ENCODE measurements at regions not wholly inside any gene's neighbourhood (a gene's known extent, or its start where the extent isn't known, plus 50 kb on each side); places are given as distances from the start of the nearest gene placed in this dataset.
"Not testable (repeated sequence)": the region's sequence is repeated elsewhere in the genome, so short reads cannot be mapped to it uniquely, and the experiment has no call there.

DNA sequence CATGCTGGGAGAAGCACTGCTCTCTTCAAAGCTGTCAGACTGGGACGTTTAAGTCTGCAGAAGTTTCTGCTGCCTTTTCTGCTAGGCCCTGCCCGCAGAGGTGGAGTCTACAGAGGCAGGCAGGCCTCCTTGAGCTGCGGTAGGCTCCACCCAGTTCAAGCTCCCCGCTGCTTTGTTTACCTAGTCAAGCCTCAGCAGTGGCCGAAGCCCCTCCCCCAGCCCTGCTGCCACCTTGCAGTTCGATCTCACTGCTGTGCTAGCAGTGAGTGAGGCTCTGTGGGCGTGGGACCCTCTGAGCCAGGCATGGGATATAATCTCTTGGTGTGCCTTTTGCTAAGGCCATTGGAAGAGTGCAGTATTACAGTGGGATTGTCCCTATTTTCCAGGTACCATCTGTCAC is 1540.5 kb downstream of the MAT2B start:
- not testable (repeated sequence) for TF ChIP-seq EZH2 (IDR thresholded peaks at IDR 0.05); POLR2AphosphoS5 (IDR thresholded peaks at IDR 0.05; ENCODE audit: borderline replicate concordance, low read depth, low read length); FOXP2 (optimal IDR thresholded peaks at IDR 0.05; ENCODE audit: control extremely low read depth, extremely low read length, insufficient read depth)
